Suprapubic skin (tissue), 4 donors: ENCODE measurements at regions not wholly inside any gene's neighbourhood (a gene's known extent, or its start where the extent isn't known, plus 50 kb on each side); places are given as distances from the start of the nearest gene placed in this dataset.

Source experiments
- POLR2A ChIP-seq, 2 donors: fragments of 450-650 bp; IDR thresholded peaks; one replicate each; pipeline ENCODE4 v1.6.1; 2017; ENCODE audit warnings: antibody characterized with exemption in 2 of 2, mild to moderate bottlenecking in 2 of 2, moderate library complexity in 2 of 2
- POLR2AphosphoS5 ChIP-seq, 3 donors: sonication (generic); formaldehyde crosslinking; IDR thresholded peaks; one replicate each; pipeline ENCODE4 v1.6.1; 2017; ENCODE audit warnings: antibody characterized with exemption in 3 of 3

DNA sequence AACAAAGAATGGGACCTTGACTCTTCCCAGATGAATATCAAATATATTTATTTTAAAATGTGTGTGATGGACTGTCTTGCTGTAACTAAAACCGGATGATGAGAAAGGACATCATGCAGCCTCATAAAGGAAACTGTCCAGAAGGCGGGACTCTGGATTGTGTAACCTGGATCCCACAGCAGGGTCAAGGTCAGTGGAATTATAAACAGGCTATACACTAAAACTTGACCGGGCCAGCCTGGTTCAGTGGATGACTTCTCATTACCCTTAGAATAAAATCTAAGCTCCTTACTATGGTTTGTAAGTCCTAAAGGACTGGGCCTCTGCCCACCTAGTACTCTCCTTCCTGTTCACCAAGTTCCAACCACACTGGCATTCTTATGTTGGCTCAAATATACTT lies 280.3 kb downstream of the ELAVL2 start:
- TF ChIP-seq POLR2A (IDR thresholded peaks at IDR 0.05) (no peak), POLR2AphosphoS5 (IDR thresholded peaks at IDR 0.05) (no peak)
